ENCODE measurements at regions not wholly inside any gene's neighbourhood (a gene's known extent, or its start where the extent isn't known, plus 50 kb on each side); places are given as distances from the start of the nearest gene placed in this dataset.
"Not testable (repeated sequence)": the region's sequence is repeated elsewhere in the genome, so short reads cannot be mapped to it uniquely, and the experiment has no call there.

GRCh38 chr5:89816038-89816437 is 593.5 kb downstream of the CETN3 start:
- DNase-seq (ENCODE audit: low read depth, low spot score), result no peak
- ChIA-PET CTCF (no interaction called here), POLR2A (no interaction called here)
- Histone ChIP-seq H3K36me3 (ENCODE audit: control insufficient read depth, insufficient read depth, low read length) (no peaks in the 10 kb centered on the region; the same call in 1 of the 2 replicates), H3K4me1 (ENCODE audit: control insufficient read depth, insufficient read depth, low read length) (no peaks in the 10 kb centered on the region), H3K4me3 (ENCODE audit: low read depth in 2 of 2, low read length in 2 of 2) (no peak overlapping the region), H3K27me3 (ENCODE audit: control insufficient read depth, insufficient read depth, low read length) (no peaks in the 10 kb centered on the region), H3K27ac (ENCODE audit: low read length) (no peak overlapping the region), H3K9me3 (ENCODE audit: control insufficient read depth, insufficient read depth, low read depth, low read length) (no peaks in the 10 kb centered on the region)
- intact Hi-C loops (cut with micrococcal nuclease; ENCODE audit: unreplicated experiment) (no loop called here), in situ Hi-C loops (cut with HindIII; ENCODE audit: low pct_unique_long_range_greater_than_20kb, low sequenced_read_pairs) (no loop called here)
- TF ChIP-seq TCF7L2 (IDR thresholded peaks at IDR 0.05; ENCODE audit: low read depth, low read length) (no peak), POLR2AphosphoS5 (IDR thresholded peaks at IDR 0.05; ENCODE audit: low read depth, low read length) (no peak), CTCF (IDR thresholded peaks at IDR 0.05) (no peak)
- no TSS peak for BruUV-seq (replicated peaks)
- ATAC-seq, result no peak

DNA sequence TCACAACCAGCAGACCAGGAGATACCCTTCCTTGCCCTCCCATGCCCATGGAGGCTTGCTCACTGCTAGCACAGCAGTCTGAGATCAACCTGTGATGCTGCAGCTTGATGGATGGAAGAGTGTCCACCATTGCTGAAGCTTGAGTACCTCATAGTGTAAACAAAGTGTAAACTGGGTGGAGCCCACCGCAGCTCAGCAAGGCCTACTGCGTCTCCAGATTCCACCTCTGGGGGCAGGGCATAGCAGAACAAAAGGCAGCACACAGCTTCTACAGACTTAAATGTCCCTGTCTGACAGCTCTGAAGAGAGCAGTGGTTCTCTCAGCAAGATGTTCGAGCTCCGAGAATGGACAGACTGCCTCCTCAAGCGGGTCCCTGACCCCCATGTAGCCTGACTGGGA is 608.8 kb downstream of the CETN3 start:
- H3K9me3 ChIP-seq (ENCODE audit: control insufficient read depth, insufficient read depth, low read depth, low read length); H3K27me3 ChIP-seq (ENCODE audit: control insufficient read depth, insufficient read depth, low read length); H3K27ac ChIP-seq (ENCODE audit: low read length); DNase-seq (ENCODE audit: low read depth, low spot score); H3K4me3 ChIP-seq (ENCODE audit: low read depth in 2 of 2, low read length in 2 of 2); in situ Hi-C loops (cut with HindIII; ENCODE audit: low pct_unique_long_range_greater_than_20kb, low sequenced_read_pairs); H3K4me1 ChIP-seq (ENCODE audit: control insufficient read depth, insufficient read depth, low read length); POLR2A ChIA-PET; ATAC-seq; H3K36me3 ChIP-seq (ENCODE audit: control insufficient read depth, insufficient read depth, low read length); BruUV-seq (replicated peaks); CTCF ChIA-PET; intact Hi-C loops (cut with micrococcal nuclease; ENCODE audit: unreplicated experiment): not testable (repeated sequence)

GRCh38 chr5:89794504-89794903 is 615.1 kb downstream of the CETN3 start:
- ATAC-seq; H3K27me3 ChIP-seq (ENCODE audit: control insufficient read depth, insufficient read depth, low read length); DNase-seq (ENCODE audit: low read depth, low spot score); in situ Hi-C loops (cut with HindIII; ENCODE audit: low pct_unique_long_range_greater_than_20kb, low sequenced_read_pairs); H3K4me1 ChIP-seq (ENCODE audit: control insufficient read depth, insufficient read depth, low read length); POLR2A ChIA-PET; intact Hi-C loops (cut with micrococcal nuclease; ENCODE audit: unreplicated experiment); H3K36me3 ChIP-seq (ENCODE audit: control insufficient read depth, insufficient read depth, low read length); H3K4me3 ChIP-seq (ENCODE audit: low read depth in 2 of 2, low read length in 2 of 2); H3K27ac ChIP-seq (ENCODE audit: low read length); H3K9me3 ChIP-seq (ENCODE audit: control insufficient read depth, insufficient read depth, low read depth, low read length); CTCF ChIA-PET; BruUV-seq (replicated peaks): not testable (repeated sequence)

DNA sequence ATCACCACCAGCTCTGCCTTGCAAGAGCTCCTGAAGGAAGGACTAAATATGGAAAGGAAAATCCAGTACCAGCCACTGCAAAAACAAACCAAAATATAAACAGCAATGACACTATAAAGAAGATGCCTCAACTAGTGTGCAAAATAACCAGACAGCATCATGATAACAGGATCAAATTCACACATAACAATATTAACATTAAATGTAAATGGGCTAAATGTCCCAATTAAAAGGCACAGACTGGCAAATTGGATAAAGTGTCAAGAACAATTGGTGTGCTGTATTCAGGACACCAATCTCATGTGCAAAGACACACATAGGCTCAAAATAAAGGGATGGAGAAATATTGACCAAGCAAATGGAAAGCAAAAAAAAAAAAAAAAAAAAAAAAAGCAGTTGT is 629.8 kb downstream of the CETN3 start:
- BruUV-seq (replicated peaks); H3K27me3 ChIP-seq (ENCODE audit: control insufficient read depth, insufficient read depth, low read length); CTCF ChIA-PET; intact Hi-C loops (cut with micrococcal nuclease; ENCODE audit: unreplicated experiment); H3K9me3 ChIP-seq (ENCODE audit: control insufficient read depth, insufficient read depth, low read depth, low read length); DNase-seq (ENCODE audit: low read depth, low spot score); H3K36me3 ChIP-seq (ENCODE audit: control insufficient read depth, insufficient read depth, low read length); in situ Hi-C loops (cut with HindIII; ENCODE audit: low pct_unique_long_range_greater_than_20kb, low sequenced_read_pairs); H3K4me1 ChIP-seq (ENCODE audit: control insufficient read depth, insufficient read depth, low read length); ATAC-seq; H3K4me3 ChIP-seq (ENCODE audit: low read depth in 2 of 2, low read length in 2 of 2); H3K27ac ChIP-seq (ENCODE audit: low read length): not testable (repeated sequence)
- POLR2A ChIA-PET, result interaction anchor here (0.6 kb wide), 1 partner anchor 32 kb away, joined by 4 read pairs; no protein-coding TSS in a partner anchor

DNA sequence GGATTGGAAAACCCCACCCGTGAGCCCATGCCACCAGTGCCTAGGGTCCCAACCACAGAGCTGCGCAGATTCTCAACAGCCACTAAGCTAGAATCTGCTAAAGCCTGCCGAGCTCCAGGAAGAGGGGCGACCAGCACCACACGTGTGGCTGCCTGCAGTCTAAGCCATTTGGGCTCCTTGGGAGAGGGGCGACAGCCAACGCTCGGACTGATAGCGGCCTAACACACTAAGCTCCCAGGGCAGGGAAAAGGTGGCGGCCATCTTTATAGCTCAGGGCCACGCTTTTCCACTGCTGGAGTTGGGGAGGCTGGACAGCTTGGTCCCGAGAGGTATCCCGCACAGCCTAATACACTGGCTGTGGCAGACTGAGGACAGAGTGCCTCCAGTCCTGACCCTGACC is 631.8 kb downstream of the CETN3 start:
- no peak for TF ChIP-seq SIN3A (IDR thresholded peaks at IDR 0.05; ENCODE audit: borderline replicate concordance, insufficient read depth, low read depth, low read length)
- no peaks in the 10 kb centered on the region for H3K4me1 ChIP-seq (ENCODE audit: control insufficient read depth, insufficient read depth, low read length)
- no peaks in the 10 kb centered on the region for H3K27me3 ChIP-seq (ENCODE audit: control insufficient read depth, insufficient read depth, low read length)
- BruUV-seq (replicated peaks), result no TSS peak
- H3K4me3 ChIP-seq (ENCODE audit: low read depth in 2 of 2, low read length in 2 of 2), result no peak overlapping the region
- no peak for ATAC-seq
- ChIA-PET POLR2A (no interaction called here), CTCF (no interaction called here)
- intact Hi-C loops (cut with micrococcal nuclease; ENCODE audit: unreplicated experiment), result no loop called here
- DNase-seq (ENCODE audit: low read depth, low spot score), result no peak
- in situ Hi-C loops (cut with HindIII; ENCODE audit: low pct_unique_long_range_greater_than_20kb, low sequenced_read_pairs), result no loop called here
- no peaks in the 10 kb centered on the region for H3K36me3 ChIP-seq (ENCODE audit: control insufficient read depth, insufficient read depth, low read length)
- no peak overlapping the region for H3K27ac ChIP-seq (ENCODE audit: low read length)
- H3K9me3 ChIP-seq (ENCODE audit: control insufficient read depth, insufficient read depth, low read depth, low read length), result no peaks in the 10 kb centered on the region
